Right lobe of liver (tissue), 4 donors: ENCODE measurements at regions not wholly inside any gene's neighbourhood (a gene's known extent, or its start where the extent isn't known, plus 50 kb on each side); places are given as distances from the start of the nearest gene placed in this dataset.
"Not testable (repeated sequence)": the region's sequence is repeated elsewhere in the genome, so short reads cannot be mapped to it uniquely, and the experiment has no call there.

Source experiments
- POLR2A ChIP-seq: fragments of 450-650 bp; IDR thresholded peaks from one replicate; pipeline ENCODE4 v1.6.1; 2017; ENCODE audit warnings: antibody characterized with exemption, mild to moderate bottlenecking
- TF ChIP-seq, protein P1 (sequence below), 4 donors: fragments of 200-600 bp in 3 of 4; fragments of 450-650 bp in 1 of 4; IDR thresholded peaks; one replicate each; pipeline versions ENCODE4 v1.5.1 to v1.8.0; 2016 to 2022; ENCODE audit warnings: antibody characterized with exemption in 4 of 4, mild to moderate bottlenecking in 2 of 4
- donor health status: DM: no; HTN: no; CAD: no.
- donor health status: DM: no; HTN: no; CAD: no.
- donor health status: DM: no; HTN: yes; CAD: no.

DNA sequence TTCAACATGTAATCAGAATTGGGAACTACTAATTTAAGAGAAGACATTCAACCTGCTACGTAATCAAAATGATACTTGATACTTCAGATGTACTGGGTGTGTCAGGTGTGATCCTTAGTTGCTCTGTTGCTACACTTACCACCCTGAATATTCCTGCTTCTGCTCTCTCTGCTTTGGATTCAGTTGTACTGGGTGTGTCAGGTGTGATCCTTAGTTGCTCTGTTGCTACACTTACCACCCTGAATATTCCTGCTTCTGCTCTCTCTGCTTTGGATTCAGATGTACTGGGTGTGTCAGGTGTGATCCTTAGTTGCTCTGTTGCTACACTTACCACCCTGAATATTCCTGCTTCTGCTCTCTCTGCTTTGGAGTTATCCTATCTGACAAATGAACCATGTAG is 290.2 kb downstream of the RAB38 start:
- TF ChIP-seq, protein P1, sequence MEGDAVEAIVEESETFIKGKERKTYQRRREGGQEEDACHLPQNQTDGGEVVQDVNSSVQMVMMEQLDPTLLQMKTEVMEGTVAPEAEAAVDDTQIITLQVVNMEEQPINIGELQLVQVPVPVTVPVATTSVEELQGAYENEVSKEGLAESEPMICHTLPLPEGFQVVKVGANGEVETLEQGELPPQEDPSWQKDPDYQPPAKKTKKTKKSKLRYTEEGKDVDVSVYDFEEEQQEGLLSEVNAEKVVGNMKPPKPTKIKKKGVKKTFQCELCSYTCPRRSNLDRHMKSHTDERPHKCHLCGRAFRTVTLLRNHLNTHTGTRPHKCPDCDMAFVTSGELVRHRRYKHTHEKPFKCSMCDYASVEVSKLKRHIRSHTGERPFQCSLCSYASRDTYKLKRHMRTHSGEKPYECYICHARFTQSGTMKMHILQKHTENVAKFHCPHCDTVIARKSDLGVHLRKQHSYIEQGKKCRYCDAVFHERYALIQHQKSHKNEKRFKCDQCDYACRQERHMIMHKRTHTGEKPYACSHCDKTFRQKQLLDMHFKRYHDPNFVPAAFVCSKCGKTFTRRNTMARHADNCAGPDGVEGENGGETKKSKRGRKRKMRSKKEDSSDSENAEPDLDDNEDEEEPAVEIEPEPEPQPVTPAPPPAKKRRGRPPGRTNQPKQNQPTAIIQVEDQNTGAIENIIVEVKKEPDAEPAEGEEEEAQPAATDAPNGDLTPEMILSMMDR (IDR thresholded peaks at IDR 0.05) = not testable (repeated sequence)
- not testable (repeated sequence) for TF ChIP-seq POLR2A
